ENCODE measurements at regions not wholly inside any gene's neighbourhood (a gene's known extent, or its start where the extent isn't known, plus 50 kb on each side); places are given as distances from the start of the nearest gene placed in this dataset.

DNA sequence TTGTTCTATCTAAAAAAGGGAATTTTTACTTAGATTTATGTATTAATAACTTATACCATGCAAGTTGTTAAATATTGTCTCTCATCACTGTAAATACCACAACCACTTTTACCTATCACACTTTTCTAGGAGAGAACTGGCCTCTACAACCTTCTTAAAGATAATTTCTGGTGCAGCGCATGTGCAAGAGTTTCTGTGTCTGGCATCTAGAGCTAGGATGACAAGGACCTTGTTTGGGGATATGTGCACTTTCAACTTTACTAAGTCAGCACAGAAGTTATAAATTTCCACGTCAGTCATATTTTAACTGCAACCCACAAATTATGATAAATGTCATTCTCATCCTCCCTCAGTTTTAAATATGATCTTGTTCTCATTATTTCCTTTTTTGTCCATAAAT lies 156.9 kb upstream of the ADCY1 start:
- Histone ChIP-seq H2AFZ (replicated peaks; ENCODE audit: low read length, poor library complexity) (no peak overlapping the region), H3K27me3 (ENCODE audit: control insufficient read depth, insufficient read depth, low read length) (no peaks in the 10 kb centered on the region), H3K23ac (ENCODE audit: low read depth, low read length) (no peak overlapping the region), H3K4ac (ENCODE audit: low read depth, low read length) (no peak overlapping the region), H4K20me1 (ENCODE audit: insufficient read depth, low read length) (no peaks in the 10 kb centered on the region), H3K18ac (ENCODE audit: low read depth, low read length) (no peak overlapping the region), H3K36me3 (ENCODE audit: control insufficient read depth, insufficient read depth, low read length) (no peaks in the 10 kb centered on the region), H3K56ac (ENCODE audit: extremely low read depth, insufficient read depth, low read length) (no peak overlapping the region), H2BK20ac (ENCODE audit: low read depth, low read length) (no peak overlapping the region), H3K9ac (ENCODE audit: low read depth, low read length) (no peak overlapping the region), H2AK9ac (replicated peaks; ENCODE audit: low read depth, low read length, poor library complexity) (no peak overlapping the region), H2BK120ac (ENCODE audit: low read depth, low read length) (no peak overlapping the region), H3K14ac (replicated peaks; ENCODE audit: low read depth, low read length) (no peak overlapping the region), H3K4me2 (ENCODE audit: low read depth, low read length) (no peak overlapping the region), H3K9me3 (ENCODE audit: control insufficient read depth, insufficient read depth, low read length) (no peaks in the 10 kb centered on the region), H3K4me3 (ENCODE audit: insufficient read depth, low read depth, low read length) (no peak overlapping the region), H2BK15ac (ENCODE audit: low read depth, low read length) (no peak overlapping the region), H4K91ac (ENCODE audit: insufficient read depth, low read depth, low read length) (no peak overlapping the region), H3K27ac (ENCODE audit: insufficient read depth, low read length) (no peak overlapping the region), H4K8ac (ENCODE audit: low read depth in 2 of 2, low read length in 2 of 2) (no peak overlapping the region), H3K9me1 (ENCODE audit: insufficient read depth, low read length) (no peaks in the 10 kb centered on the region), H4K5ac (ENCODE audit: low read depth, low read length) (no peak overlapping the region), H2AK5ac (ENCODE audit: low read depth, low read length) (no peak overlapping the region), H2BK5ac (ENCODE audit: low read depth, low read length, poor library complexity, severe bottlenecking) (no peak overlapping the region), H3K79me1 (ENCODE audit: low read depth in 1 of 2, low read length in 2 of 2) (no peaks in the 10 kb centered on the region), H3K4me1 (ENCODE audit: control insufficient read depth, insufficient read depth, low read length) (no peaks in the 10 kb centered on the region)
- ChIA-PET CTCF (no interaction called here), POLR2A (ENCODE audit: unreplicated experiment) (no interaction called here)
- DNase-seq (no peak), ATAC-seq (ENCODE audit: low read depth) (no peak)
- dilution Hi-C loops (cut with HindIII; ENCODE audit: low sequenced_read_pairs, unreplicated experiment) = no loop called here
- no CpG with 5 or more reads among the region's 2 CpGs for WGBS, 2 experiments (ENCODE audit: extremely low coverage in 2 of 2, insufficient read length in 1 of 2)
- in situ Hi-C loops (cut with MboI; ENCODE audit: low sequenced_read_pairs) = no loop called here
- no TSS peak for BruUV-seq (replicated peaks)
- intact Hi-C loops (cut with micrococcal nuclease) = no loop called here
- TF ChIP-seq CEBPB (IDR thresholded peaks at IDR 0.05; ENCODE audit: low read depth, low read length) = no peak
- TF ChIP-seq NFE2L2 (IDR thresholded peaks at IDR 0.05; ENCODE audit: low read depth, low read length) = no peak
- TF ChIP-seq MAFK (IDR thresholded peaks at IDR 0.05; ENCODE audit: low read depth, low read length) = no peak
- TF ChIP-seq RAD21 (IDR thresholded peaks at IDR 0.05; ENCODE audit: low read length) = no peak
- TF ChIP-seq SMC3 (IDR thresholded peaks at IDR 0.05; ENCODE audit: low read depth, low read length) = no peak
- no peak for TF ChIP-seq CHD1 (IDR thresholded peaks at IDR 0.05; ENCODE audit: low read depth, low read length)
- TF ChIP-seq, protein P1, sequence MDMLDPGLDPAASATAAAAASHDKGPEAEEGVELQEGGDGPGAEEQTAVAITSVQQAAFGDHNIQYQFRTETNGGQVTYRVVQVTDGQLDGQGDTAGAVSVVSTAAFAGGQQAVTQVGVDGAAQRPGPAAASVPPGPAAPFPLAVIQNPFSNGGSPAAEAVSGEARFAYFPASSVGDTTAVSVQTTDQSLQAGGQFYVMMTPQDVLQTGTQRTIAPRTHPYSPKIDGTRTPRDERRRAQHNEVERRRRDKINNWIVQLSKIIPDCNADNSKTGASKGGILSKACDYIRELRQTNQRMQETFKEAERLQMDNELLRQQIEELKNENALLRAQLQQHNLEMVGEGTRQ (IDR thresholded peaks at IDR 0.05; ENCODE audit: low read depth, low read length) = no peak
- TF ChIP-seq FOS (IDR thresholded peaks at IDR 0.05; ENCODE audit: low read depth, low read length) = no peak
- TF ChIP-seq, protein P2, sequence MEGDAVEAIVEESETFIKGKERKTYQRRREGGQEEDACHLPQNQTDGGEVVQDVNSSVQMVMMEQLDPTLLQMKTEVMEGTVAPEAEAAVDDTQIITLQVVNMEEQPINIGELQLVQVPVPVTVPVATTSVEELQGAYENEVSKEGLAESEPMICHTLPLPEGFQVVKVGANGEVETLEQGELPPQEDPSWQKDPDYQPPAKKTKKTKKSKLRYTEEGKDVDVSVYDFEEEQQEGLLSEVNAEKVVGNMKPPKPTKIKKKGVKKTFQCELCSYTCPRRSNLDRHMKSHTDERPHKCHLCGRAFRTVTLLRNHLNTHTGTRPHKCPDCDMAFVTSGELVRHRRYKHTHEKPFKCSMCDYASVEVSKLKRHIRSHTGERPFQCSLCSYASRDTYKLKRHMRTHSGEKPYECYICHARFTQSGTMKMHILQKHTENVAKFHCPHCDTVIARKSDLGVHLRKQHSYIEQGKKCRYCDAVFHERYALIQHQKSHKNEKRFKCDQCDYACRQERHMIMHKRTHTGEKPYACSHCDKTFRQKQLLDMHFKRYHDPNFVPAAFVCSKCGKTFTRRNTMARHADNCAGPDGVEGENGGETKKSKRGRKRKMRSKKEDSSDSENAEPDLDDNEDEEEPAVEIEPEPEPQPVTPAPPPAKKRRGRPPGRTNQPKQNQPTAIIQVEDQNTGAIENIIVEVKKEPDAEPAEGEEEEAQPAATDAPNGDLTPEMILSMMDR (conservative IDR thresholded peaks at IDR 0.05; ENCODE audit: low read depth, low read length) = no peak
- no peak for TF ChIP-seq RCOR1 (IDR thresholded peaks at IDR 0.05; ENCODE audit: insufficient replicate concordance, low read length)
- TF ChIP-seq POLR2A (IDR thresholded peaks at IDR 0.05; ENCODE audit: low read depth, low read length) = no peak
- no peak for TF ChIP-seq MAZ (IDR thresholded peaks at IDR 0.05; ENCODE audit: borderline replicate concordance, low read depth, low read length)
- no peak for TF ChIP-seq BHLHE40 (IDR thresholded peaks at IDR 0.05; ENCODE audit: low read depth, low read length)
- TF ChIP-seq MXI1 (IDR thresholded peaks at IDR 0.05; ENCODE audit: borderline replicate concordance, low read depth, low read length) = no peak
- TF ChIP-seq RFX5 (IDR thresholded peaks at IDR 0.05; ENCODE audit: low read depth, low read length) = no peak
- TF ChIP-seq, protein P3, sequence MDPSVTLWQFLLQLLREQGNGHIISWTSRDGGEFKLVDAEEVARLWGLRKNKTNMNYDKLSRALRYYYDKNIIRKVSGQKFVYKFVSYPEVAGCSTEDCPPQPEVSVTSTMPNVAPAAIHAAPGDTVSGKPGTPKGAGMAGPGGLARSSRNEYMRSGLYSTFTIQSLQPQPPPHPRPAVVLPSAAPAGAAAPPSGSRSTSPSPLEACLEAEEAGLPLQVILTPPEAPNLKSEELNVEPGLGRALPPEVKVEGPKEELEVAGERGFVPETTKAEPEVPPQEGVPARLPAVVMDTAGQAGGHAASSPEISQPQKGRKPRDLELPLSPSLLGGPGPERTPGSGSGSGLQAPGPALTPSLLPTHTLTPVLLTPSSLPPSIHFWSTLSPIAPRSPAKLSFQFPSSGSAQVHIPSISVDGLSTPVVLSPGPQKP (IDR thresholded peaks at IDR 0.05; ENCODE audit: borderline replicate concordance, low read depth, low read length) = no peak
